Activated CD4-positive, alpha-beta T cell treated with anti-CD3 and anti-CD28 coated beads, Interleukin-2, amount 10 ng/mL, durations not matched to agents 24 days and 14 days (primary cell): ENCODE measurements at regions not wholly inside any gene's neighbourhood (a gene's known extent, or its start where the extent isn't known, plus 50 kb on each side); places are given as distances from the start of the nearest gene placed in this dataset.
"Not testable (repeated sequence)": the region's sequence is repeated elsewhere in the genome, so short reads cannot be mapped to it uniquely, and the experiment has no call there.

ENCODE experiments used
- DNase-seq: peaks from one replicate; pipeline ENCODE4 v3.0.0; 2022
- H3K27ac Mint-ChIP-seq: one replicate; pipeline ENCODE4 v1.8.0; 2022; ENCODE audit warnings: mild to moderate bottlenecking, mixed read lengths
- H3K27me3 Mint-ChIP-seq: one replicate; pipeline ENCODE4 v1.8.0; 2022; ENCODE audit warnings: mixed read lengths
- H3K36me3 Mint-ChIP-seq: one replicate; pipeline ENCODE4 v1.8.0; 2022; ENCODE audit warnings: low read depth, mild to moderate bottlenecking, mixed read lengths
- H3K4me1 Mint-ChIP-seq: one replicate; pipeline ENCODE4 v1.8.0; 2021; ENCODE audit warnings: mixed read lengths
- H3K4me3 Mint-ChIP-seq: one replicate; pipeline ENCODE4 v1.8.0; 2022; ENCODE audit warnings: mild to moderate bottlenecking, moderate library complexity, mixed read lengths
- H3K9me3 Mint-ChIP-seq: one replicate; pipeline ENCODE4 v1.8.0; 2021; ENCODE audit warnings: mixed read lengths
- intact Hi-C: fragments of 100-400 bp; cut with micrococcal nuclease; formaldehyde crosslinking; loops from one replicate; pipeline ENCODE4 v1.15.1; 2023

- Mint-ChIP-seq H3K27ac (no peak overlapping the region), H3K9me3 (peaks cover 3% of the 10 kb centered on the region)
Observed at GRCh38 chr5:51131266-51131665, 252.0 kb upstream of the ISL1 start.

GRCh38 chr5:51138164-51138563 lies 245.1 kb upstream of the ISL1 start:
- Mint-ChIP-seq H3K4me1 (no peaks in the 10 kb centered on the region), H3K4me3 (no peak overlapping the region), H3K27ac (no peak overlapping the region), H3K9me3 (peaks cover 8% of the 10 kb centered on the region), H3K27me3 (no peaks in the 10 kb centered on the region), H3K36me3 (no peaks in the 10 kb centered on the region)
- intact Hi-C loops: no loop called here
- no peak for DNase-seq

More at GRCh38 chr5:51131266-51131665, 252.0 kb upstream of the ISL1 start:
- H3K4me3 Mint-ChIP-seq: no peak overlapping the region
- intact Hi-C loops: no loop called here
- H3K4me1 Mint-ChIP-seq: no peaks in the 10 kb centered on the region
- H3K27me3 Mint-ChIP-seq: no peaks in the 10 kb centered on the region
- no peak for DNase-seq
- no peaks in the 10 kb centered on the region for H3K36me3 Mint-ChIP-seq

GRCh38 chr5:51148437-51148836 lies 234.8 kb upstream of the ISL1 start:
- Mint-ChIP-seq H3K36me3 (no peaks in the 10 kb centered on the region), H3K27ac (no peak overlapping the region)

GRCh38 chr5:51156222-51156621 lies 227.0 kb upstream of the ISL1 start:
- intact Hi-C loops: no loop called here
- Mint-ChIP-seq H3K9me3 (peaks cover 9% of the 10 kb centered on the region), H3K4me1 (no peaks in the 10 kb centered on the region), H3K36me3 (no peaks in the 10 kb centered on the region), H3K4me3 (no peak overlapping the region), H3K27ac (no peak overlapping the region), H3K27me3 (no peaks in the 10 kb centered on the region)
- DNase-seq: no peak

More at GRCh38 chr5:51148437-51148836, 234.8 kb upstream of the ISL1 start:
- peaks cover 14% of the 10 kb centered on the region for H3K9me3 Mint-ChIP-seq
- H3K4me3 Mint-ChIP-seq: no peak overlapping the region
- intact Hi-C loops: no loop called here
- H3K4me1 Mint-ChIP-seq: no peaks in the 10 kb centered on the region
- DNase-seq: no peak
- no peaks in the 10 kb centered on the region for H3K27me3 Mint-ChIP-seq

- H3K27me3 Mint-ChIP-seq: no peaks in the 10 kb centered on the region
- H3K27ac Mint-ChIP-seq: no peak overlapping the region
- no peak overlapping the region for H3K4me3 Mint-ChIP-seq
- peaks cover 9% of the 10 kb centered on the region for H3K9me3 Mint-ChIP-seq
- intact Hi-C loops: no loop called here
- no peaks in the 10 kb centered on the region for H3K36me3 Mint-ChIP-seq
- DNase-seq: no peak
- no peaks in the 10 kb centered on the region for H3K4me1 Mint-ChIP-seq
Observed at GRCh38 chr5:51156838-51157237, 226.4 kb upstream of the ISL1 start.

- Mint-ChIP-seq H3K27ac (no peak overlapping the region), H3K9me3 (peaks cover 11% of the 10 kb centered on the region), H3K36me3 (no peaks in the 10 kb centered on the region), H3K27me3 (no peaks in the 10 kb centered on the region), H3K4me3 (no peak overlapping the region), H3K4me1 (no peaks in the 10 kb centered on the region)
- intact Hi-C loops: no loop called here
- DNase-seq: no peak
Observed at GRCh38 chr5:51159164-51159563, 224.1 kb upstream of the ISL1 start.

GRCh38 chr5:51159606-51160005 lies 223.6 kb upstream of the ISL1 start:
- Mint-ChIP-seq H3K36me3 (no peaks in the 10 kb centered on the region), H3K4me3 (no peak overlapping the region), H3K4me1 (no peaks in the 10 kb centered on the region), H3K27me3 (no peaks in the 10 kb centered on the region), H3K9me3 (peaks cover 15% of the 10 kb centered on the region), H3K27ac (no peak overlapping the region)
- intact Hi-C loops: no loop called here
- DNase-seq: no peak

- no peaks in the 10 kb centered on the region for H3K4me1 Mint-ChIP-seq
- H3K4me3 Mint-ChIP-seq: no peak overlapping the region
- no peak for DNase-seq
- peaks cover 15% of the 10 kb centered on the region for H3K9me3 Mint-ChIP-seq
- no peaks in the 10 kb centered on the region for H3K36me3 Mint-ChIP-seq
- no peaks in the 10 kb centered on the region for H3K27me3 Mint-ChIP-seq
- H3K27ac Mint-ChIP-seq: no peak overlapping the region
- intact Hi-C loops: no loop called here
Observed at GRCh38 chr5:51162245-51162644, 221.0 kb upstream of the ISL1 start.

- H3K27me3 Mint-ChIP-seq, intact Hi-C loops, H3K36me3 Mint-ChIP-seq, H3K27ac Mint-ChIP-seq, H3K4me1 Mint-ChIP-seq, DNase-seq, H3K4me3 Mint-ChIP-seq: not testable (repeated sequence)
- peaks cover 15% of the 10 kb centered on the region for H3K9me3 Mint-ChIP-seq
Observed at GRCh38 chr5:51165621-51166020, 217.6 kb upstream of the ISL1 start.

- DNase-seq: no peak
- no peaks in the 10 kb centered on the region for H3K36me3 Mint-ChIP-seq
- no peaks in the 10 kb centered on the region for H3K27me3 Mint-ChIP-seq
- no peak overlapping the region for H3K27ac Mint-ChIP-seq
- no peaks in the 10 kb centered on the region for H3K9me3 Mint-ChIP-seq
- H3K4me1 Mint-ChIP-seq: no peaks in the 10 kb centered on the region
- H3K4me3 Mint-ChIP-seq: no peak overlapping the region
- intact Hi-C loops: no loop called here
Observed at GRCh38 chr5:51172903-51173626, 210.2 kb upstream of the ISL1 start.

- no peak overlapping the region for H3K4me3 Mint-ChIP-seq
- no peak overlapping the region for H3K27ac Mint-ChIP-seq
- intact Hi-C loops: no loop called here
- no peaks in the 10 kb centered on the region for H3K36me3 Mint-ChIP-seq
- DNase-seq: no peak
- no peaks in the 10 kb centered on the region for H3K4me1 Mint-ChIP-seq
- no peaks in the 10 kb centered on the region for H3K27me3 Mint-ChIP-seq
- H3K9me3 Mint-ChIP-seq: no peaks in the 10 kb centered on the region
Observed at GRCh38 chr5:51181208-51181894, 201.9 kb upstream of the ISL1 start.

- Mint-ChIP-seq H3K9me3 (no peaks in the 10 kb centered on the region), H3K27me3 (no peaks in the 10 kb centered on the region), H3K27ac (no peak overlapping the region), H3K4me1 (no peaks in the 10 kb centered on the region), H3K36me3 (no peaks in the 10 kb centered on the region), H3K4me3 (no peak overlapping the region)
- intact Hi-C loops: no loop called here
- DNase-seq: no peak
Observed at GRCh38 chr5:51185850-51186329, 197.4 kb upstream of the ISL1 start.

GRCh38 chr5:51188001-51188591 lies 195.2 kb upstream of the ISL1 start:
- Mint-ChIP-seq H3K27me3 (no peaks in the 10 kb centered on the region), H3K9me3 (no peaks in the 10 kb centered on the region), H3K27ac (no peak overlapping the region), H3K4me1 (no peaks in the 10 kb centered on the region), H3K4me3 (no peak overlapping the region), H3K36me3 (no peaks in the 10 kb centered on the region)
- intact Hi-C loops: no loop called here
- DNase-seq: no peak

GRCh38 chr5:51194671-51195070 lies 188.6 kb upstream of the ISL1 start:
- H3K4me1 Mint-ChIP-seq: no peaks in the 10 kb centered on the region
- no peaks in the 10 kb centered on the region for H3K36me3 Mint-ChIP-seq
- intact Hi-C loops: no loop called here
- no peaks in the 10 kb centered on the region for H3K9me3 Mint-ChIP-seq
- H3K4me3 Mint-ChIP-seq: no peak overlapping the region
- no peak for DNase-seq
- H3K27me3 Mint-ChIP-seq: no peaks in the 10 kb centered on the region
- H3K27ac Mint-ChIP-seq: no peak overlapping the region
